ENCODE measurements at regions not wholly inside any gene's neighbourhood (a gene's known extent, or its start where the extent isn't known, plus 50 kb on each side); places are given as distances from the start of the nearest gene placed in this dataset.

GRCh38 chr18:14943967-14944636, 196.1 kb downstream of the ANKRD30B start:
- BruUV-seq (replicated peaks): no TSS peak
- Histone ChIP-seq H3K27me3 (ENCODE audit: control insufficient read depth in 1 of 2, insufficient read depth in 2 of 2, low read length in 2 of 2) (no peaks in the 10 kb centered on the region), H3K4me2 (ENCODE audit: low read depth, low read length) (no peak overlapping the region), H3K4me1 (ENCODE audit: insufficient read depth, low read length) (no peaks in the 10 kb centered on the region), H3K36me3 (replicated peaks in 1 of 2; ENCODE audit: control insufficient read depth in 1 of 2, insufficient read depth in 2 of 2, low read length in 2 of 2) (no peaks in the 10 kb centered on the region), H2AFZ (ENCODE audit: low read length) (no peak overlapping the region), H3K9ac (ENCODE audit: insufficient read depth, low read depth, low read length) (no peak overlapping the region), H3K27ac (ENCODE audit: extremely low read length, insufficient read depth, low read length) (no peak overlapping the region), H3K4me3 (replicated peaks in 1 of 3; ENCODE audit: insufficient read depth in 1 of 3, low read depth in 2 of 3, low read length in 3 of 3) (no peak overlapping the region), H3K9me3 (ENCODE audit: low read length) (no peaks in the 10 kb centered on the region), H4K20me1 (ENCODE audit: insufficient read depth, low read length) (no peaks in the 10 kb centered on the region), H3K79me2 (ENCODE audit: insufficient read depth, low read length) (no peaks in the 10 kb centered on the region)
- WGBS (ENCODE audit: low lambda C conversion rate): 33% methylated on average over 8 of the region's 17 CpGs
- ChIA-PET CTCF (ENCODE audit: low intra/inter-chr PET ratio, low total read pairs) (no interaction called here), POLR2A (no interaction called here)
- FAIRE-seq: no peak
- no peak for DNase-seq (ENCODE audit: low spot score)
- in situ Hi-C loops (cut with HindIII; ENCODE audit: extremely low pct_ligation_motif_present, low pct_unique_long_range_greater_than_20kb) (no loop called here), intact Hi-C loops (cut with micrococcal nuclease; ENCODE audit: unreplicated experiment) (no loop called here)
- ATAC-seq: peak; percentile 62
- TF ChIP-seq NONO (IDR thresholded peaks at IDR 0.05) (no peak), NONO (CRISPR knock-in tag; conservative IDR thresholded peaks at IDR 0.05) (no peak), ZNF333 (CRISPR knock-in tag; IDR thresholded peaks at IDR 0.05; ENCODE audit: borderline replicate concordance) (no peak), HMGXB4 (CRISPR knock-in tag; IDR thresholded peaks at IDR 0.05; ENCODE audit: borderline replicate concordance in 1 of 2, low read depth in 1 of 2) (no peak), ZNF768 (CRISPR knock-in tag; IDR thresholded peaks at IDR 0.05) (no peak), AFF4 (CRISPR knock-in tag; IDR thresholded peaks at IDR 0.05) (no peak), PHF20 (CRISPR knock-in tag; IDR thresholded peaks at IDR 0.05) (no peak), ZNF670 (CRISPR knock-in tag; IDR thresholded peaks at IDR 0.05; ENCODE audit: borderline replicate concordance) (no peak), ZNF44 (CRISPR knock-in tag; IDR thresholded peaks at IDR 0.05) (no peak), THAP8 (CRISPR knock-in tag; IDR thresholded peaks at IDR 0.05; ENCODE audit: borderline replicate concordance) (no peak), ZNF235 (CRISPR knock-in tag; IDR thresholded peaks at IDR 0.05; ENCODE audit: borderline replicate concordance) (no peak), RBM39 (IDR thresholded peaks at IDR 0.05; ENCODE audit: low read depth, low read length, poor library complexity, severe bottlenecking) (no peak)
